ENCODE measurements at regions not wholly inside any gene's neighbourhood (a gene's known extent, or its start where the extent isn't known, plus 50 kb on each side); places are given as distances from the start of the nearest gene placed in this dataset.

- DNase-seq (ENCODE audit: low spot score): no peak
These were observed 219.0 kb upstream of the EMCN start for GRCh38 chr4:100736641-100737451.

GRCh38 chr4:100728861-100729260, 211.0 kb upstream of the EMCN start:
- no peak for DNase-seq (ENCODE audit: low spot score)

- no peak for DNase-seq (ENCODE audit: low spot score)
These were observed 205.1 kb upstream of the EMCN start for GRCh38 chr4:100722866-100723459.

- DNase-seq (ENCODE audit: low spot score): no peak
These were observed 204.3 kb upstream of the EMCN start for GRCh38 chr4:100722133-100722532.

- DNase-seq (ENCODE audit: low spot score): no peak
These were observed 203.7 kb upstream of the EMCN start for GRCh38 chr4:100721490-100721889.

GRCh38 chr4:100721077-100721476, 203.3 kb upstream of the EMCN start:
- no peak for DNase-seq (ENCODE audit: low spot score)

- no peak for DNase-seq (ENCODE audit: low spot score)
These were observed 198.6 kb upstream of the EMCN start for GRCh38 chr4:100716416-100716815.

GRCh38 chr4:100708776-100709175, 191.0 kb upstream of the EMCN start:
- no peak for DNase-seq (ENCODE audit: low spot score)

- no peak for DNase-seq (ENCODE audit: low spot score)
These were observed 190.0 kb upstream of the EMCN start for GRCh38 chr4:100707786-100708185.

GRCh38 chr4:100696531-100696930, 178.7 kb upstream of the EMCN start:
- no peak for DNase-seq (ENCODE audit: low spot score)

- DNase-seq (ENCODE audit: low spot score): no peak
These were observed 178.0 kb upstream of the EMCN start for GRCh38 chr4:100695871-100696270.

- DNase-seq (ENCODE audit: low spot score): no peak
These were observed 177.3 kb upstream of the EMCN start for GRCh38 chr4:100695039-100695654.

- DNase-seq (ENCODE audit: low spot score): no peak
These were observed 176.6 kb upstream of the EMCN start for GRCh38 chr4:100694467-100694866.

- no peak for DNase-seq (ENCODE audit: low spot score)
These were observed 173.0 kb upstream of the EMCN start for GRCh38 chr4:100690812-100691211.

GRCh38 chr4:100688368-100688767, 170.5 kb upstream of the EMCN start:
- no peak for DNase-seq (ENCODE audit: low spot score)

GRCh38 chr4:100682477-100683218, 164.8 kb upstream of the EMCN start:
- DNase-seq (ENCODE audit: low spot score): no peak

- DNase-seq (ENCODE audit: low spot score): no peak
These were observed 163.5 kb upstream of the EMCN start for GRCh38 chr4:100681289-100681688.

- DNase-seq (ENCODE audit: low spot score): no peak
These were observed 162.1 kb upstream of the EMCN start for GRCh38 chr4:100679926-100680325.

GRCh38 chr4:100674976-100675375, 157.2 kb upstream of the EMCN start:
- no peak for DNase-seq (ENCODE audit: low spot score)

- no peak for DNase-seq (ENCODE audit: low spot score)
These were observed 139.4 kb upstream of the EMCN start for GRCh38 chr4:100657187-100657586.

GRCh38 chr4:100651499-100652175, 133.8 kb upstream of the EMCN start:
- DNase-seq (ENCODE audit: low spot score): no peak

- DNase-seq (ENCODE audit: low spot score): no peak
These were observed 131.6 kb upstream of the EMCN start for GRCh38 chr4:100649417-100649816.
